RPMI7951 (cell line): ENCODE measurements at regions not wholly inside any gene's neighbourhood (a gene's known extent, or its start where the extent isn't known, plus 50 kb on each side); places are given as distances from the start of the nearest gene placed in this dataset.
A peak's percentile ranks its signal among the peaks of the same experiment; 100 is the strongest.

Experiments
- DNase-seq: peaks from one replicate; pipeline ENCODE4 v3.0.0-alpha.2; 2012; ENCODE audit warnings: low read depth

GRCh38 chr10:3992382-3993178 is 207.6 kb upstream of the KLF6 start:
- peak; percentile 43 for DNase-seq

- DNase-seq = no peak
These were observed 205.3 kb upstream of the KLF6 start for GRCh38 chr10:3990307-3990706.

DNA sequence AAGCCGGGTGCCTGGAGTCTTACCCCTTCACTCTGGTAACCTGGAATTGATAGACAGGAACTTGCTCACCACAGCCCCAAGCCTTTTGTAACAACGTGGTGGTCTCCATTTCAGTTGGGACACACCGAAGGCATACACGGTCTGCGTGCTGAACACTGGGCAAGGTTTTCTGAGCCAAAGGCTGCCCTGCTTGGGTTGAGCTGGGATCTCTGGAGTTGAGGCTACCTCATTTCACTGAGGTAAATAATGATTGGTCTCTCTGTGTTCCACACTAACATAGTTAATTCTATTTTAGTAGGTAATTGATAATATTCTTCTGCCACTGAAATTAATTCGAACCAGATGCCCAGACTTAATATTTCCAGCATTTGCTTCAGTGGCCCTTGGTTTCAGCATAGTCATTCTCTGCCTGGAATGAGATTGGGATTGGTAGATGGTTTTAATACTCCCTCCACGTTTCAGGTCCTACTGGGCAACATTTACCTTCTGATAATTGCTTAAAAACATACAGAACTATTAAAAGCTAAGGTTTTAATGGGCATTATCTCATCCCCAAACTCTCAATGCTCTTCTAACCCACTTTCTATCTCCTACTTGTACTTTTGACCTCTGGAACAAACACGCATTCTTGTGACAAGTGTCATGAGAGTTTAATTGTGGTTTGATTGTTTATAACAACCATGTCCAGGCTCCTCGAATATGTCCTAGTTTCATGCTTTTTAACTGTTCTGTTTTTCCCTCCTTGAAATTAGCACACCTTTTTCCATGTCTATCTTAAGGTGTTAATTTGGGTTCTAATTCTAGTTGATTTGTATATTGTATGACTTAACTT is 202.3 kb upstream of the KLF6 start:
- DNase-seq = peak; percentile 73

- DNase-seq = no peak
These were observed 201.6 kb upstream of the KLF6 start for GRCh38 chr10:3986493-3987142.

DNA sequence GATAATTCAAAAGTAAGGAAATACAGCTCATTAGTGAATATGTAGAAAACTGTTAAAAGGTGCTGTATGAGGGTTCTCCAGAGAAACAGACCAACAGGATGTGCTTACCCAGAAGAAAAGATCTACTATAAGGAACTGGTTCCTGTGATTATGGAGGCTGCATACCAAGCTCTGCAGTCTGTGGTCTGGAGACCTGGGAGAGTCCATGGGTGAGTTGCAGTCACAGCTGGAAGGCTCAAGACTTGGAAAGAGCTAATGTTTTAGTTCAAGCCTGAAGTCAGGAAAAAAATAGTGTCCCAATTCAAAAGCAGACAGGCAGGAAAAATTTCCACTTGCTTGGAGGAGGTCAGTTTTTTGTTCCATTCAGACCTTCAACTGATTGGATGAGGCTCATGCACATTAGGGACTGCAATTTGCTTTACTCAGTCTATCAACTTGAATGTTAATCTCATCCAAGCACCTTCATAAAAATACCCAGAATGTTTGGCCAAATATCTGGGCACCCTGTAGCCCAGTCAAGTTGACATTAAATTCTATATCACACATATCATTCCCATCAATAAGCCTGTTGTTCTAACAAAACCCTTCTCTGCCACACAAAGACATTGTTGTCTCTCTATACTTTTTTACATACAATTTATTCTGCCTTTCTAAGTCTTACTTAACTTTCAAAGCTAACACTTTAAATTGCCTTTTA is 197.9 kb upstream of the KLF6 start:
- no peak for DNase-seq

GRCh38 chr10:3981300-3981699 is 196.3 kb upstream of the KLF6 start:
- DNase-seq = no peak

DNA sequence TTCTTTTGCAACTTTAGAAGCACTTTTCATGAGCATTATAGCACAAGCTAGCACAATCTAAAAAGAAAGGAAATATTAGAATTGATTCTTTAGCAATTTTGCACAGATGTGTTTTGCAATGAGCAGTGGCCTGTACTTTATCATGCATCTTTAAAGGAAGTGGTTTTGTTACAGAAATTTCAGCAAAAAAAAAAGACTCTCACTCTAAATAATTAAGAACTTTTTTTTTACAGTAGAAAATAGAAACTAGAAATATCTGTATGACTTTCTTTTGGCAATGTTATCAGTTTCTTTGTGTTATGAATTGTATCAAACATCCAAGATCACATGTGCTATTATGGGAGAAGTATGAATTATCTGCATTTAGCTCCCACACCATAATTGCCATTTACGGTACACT is 195.7 kb upstream of the KLF6 start:
- no peak for DNase-seq

GRCh38 chr10:3980144-3980543 is 195.1 kb upstream of the KLF6 start:
- no peak for DNase-seq

- no peak for DNase-seq
These were observed 193.8 kb upstream of the KLF6 start for GRCh38 chr10:3978761-3979160.

- DNase-seq = peak; percentile 62
These were observed 193.2 kb upstream of the KLF6 start for GRCh38 chr10:3978174-3978573.

- no peak for DNase-seq
These were observed 192.8 kb upstream of the KLF6 start for GRCh38 chr10:3977761-3978160.

DNA sequence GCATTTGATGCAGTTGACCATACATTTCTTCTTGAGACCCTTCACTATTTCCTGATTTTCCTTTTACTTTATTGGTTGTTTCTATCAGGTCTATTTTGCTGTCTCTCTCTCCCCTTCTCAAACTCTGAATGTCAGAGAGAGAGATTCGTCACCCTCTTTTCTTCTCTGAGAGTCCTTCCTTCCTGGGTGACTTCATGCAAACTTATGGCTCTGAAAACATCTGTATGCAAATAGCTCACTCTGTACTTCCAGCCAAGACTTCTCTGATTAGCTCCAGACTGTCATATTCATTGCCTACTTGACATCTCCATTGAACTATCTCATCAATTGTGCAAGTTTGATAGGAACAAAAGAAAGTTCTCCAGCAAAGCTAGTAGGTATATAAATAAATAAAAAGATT is 191.7 kb upstream of the KLF6 start:
- DNase-seq = no peak

GRCh38 chr10:3976171-3976570 is 191.2 kb upstream of the KLF6 start:
- DNase-seq = no peak

DNA sequence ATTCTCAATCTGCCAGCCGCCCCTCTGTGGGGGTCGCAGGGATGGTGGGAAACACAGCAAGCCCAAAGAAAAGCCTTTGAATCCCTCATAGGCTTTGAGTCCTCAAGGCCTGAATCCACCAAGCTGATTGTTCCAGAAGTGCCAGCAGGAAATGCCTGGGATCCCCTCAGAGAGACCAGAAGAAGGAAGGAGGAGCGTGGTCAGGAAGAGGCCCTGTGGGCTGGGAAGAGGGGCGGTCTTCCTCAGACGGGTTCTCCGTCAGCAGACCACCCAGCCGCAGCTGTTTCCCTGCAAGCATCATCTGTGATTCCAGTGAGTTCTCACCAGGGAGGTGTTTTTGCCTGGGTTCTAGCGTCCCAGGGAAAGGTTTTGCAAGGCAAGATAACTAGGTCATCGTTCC is 190.0 kb upstream of the KLF6 start:
- DNase-seq = no peak

- DNase-seq = peak; percentile 50
These were observed 187.7 kb upstream of the KLF6 start for GRCh38 chr10:3972460-3973301.

GRCh38 chr10:3971713-3972112 is 186.7 kb upstream of the KLF6 start:
- no peak for DNase-seq

GRCh38 chr10:3969876-3970666 is 185.1 kb upstream of the KLF6 start:
- DNase-seq = no peak

DNA sequence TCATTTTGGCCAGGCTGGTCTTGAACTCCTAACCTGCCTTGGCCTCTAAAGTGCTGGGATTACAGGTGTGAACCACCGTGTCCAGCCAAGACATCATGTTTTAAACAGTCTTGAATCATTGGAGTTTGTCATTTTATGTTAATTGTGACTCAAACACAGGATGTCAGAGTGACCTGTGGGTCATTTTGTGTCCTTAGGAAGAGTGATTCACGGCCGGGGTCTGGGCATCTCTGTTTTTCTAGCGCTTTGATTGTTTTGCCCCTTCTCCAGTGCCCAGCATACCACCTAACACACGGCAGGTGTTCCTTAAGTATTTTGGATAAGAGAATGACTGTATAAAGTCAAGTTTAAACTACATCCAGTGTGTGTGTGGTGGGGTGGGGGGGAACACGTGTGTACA is 183.7 kb upstream of the KLF6 start:
- DNase-seq = no peak

DNA sequence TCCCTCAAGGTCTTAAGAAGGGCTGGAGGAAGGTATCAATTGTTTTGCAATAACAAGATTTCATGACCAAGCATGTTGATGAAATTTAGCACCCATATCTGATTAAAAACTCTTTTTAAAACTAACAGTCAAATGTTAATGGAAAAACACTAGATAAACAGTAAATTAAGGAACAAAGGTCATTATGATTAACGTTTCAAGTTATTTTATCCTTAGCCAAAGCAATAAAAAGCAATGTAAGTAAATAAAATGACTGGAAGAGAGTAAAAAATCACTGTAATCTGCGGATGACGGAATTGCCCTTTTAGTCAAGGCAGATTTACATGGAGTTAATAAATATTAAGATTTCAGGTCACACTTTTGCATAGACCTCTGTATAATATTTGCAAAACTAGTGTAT is 179.5 kb upstream of the KLF6 start:
- no peak for DNase-seq

DNA sequence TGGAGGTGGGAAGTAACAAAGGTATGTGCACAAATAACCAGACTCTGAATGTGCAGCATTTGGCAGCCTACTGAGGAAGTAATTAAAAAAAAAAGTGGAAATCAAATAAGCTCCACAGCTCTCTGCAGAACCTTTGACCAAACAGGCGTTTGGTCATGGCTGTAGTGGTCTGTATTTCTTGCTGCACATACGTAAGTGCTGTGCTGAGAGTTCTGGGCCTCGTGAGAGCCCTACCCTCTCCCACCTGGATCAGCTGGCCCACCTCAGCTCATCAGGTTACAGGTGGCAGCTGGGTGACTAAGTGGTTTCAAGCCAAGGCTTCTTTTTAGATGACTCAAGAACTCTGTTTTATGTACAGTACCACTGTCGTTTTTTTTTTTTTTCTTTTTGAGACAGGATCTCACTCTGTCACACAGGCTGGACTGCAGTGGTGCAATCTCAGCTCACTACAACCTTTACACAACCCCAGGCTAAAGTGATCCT is 178.2 kb upstream of the KLF6 start:
- no peak for DNase-seq
